Stimulated activated memory B cell treated with anti-CD40 and anti-IgM and Interleukin-4, amounts not matched to agents 10 μg/mL and 1 μg/mL and 100 μg/mL, for 72 hours (primary cell): ENCODE measurements at regions not wholly inside any gene's neighbourhood (a gene's known extent, or its start where the extent isn't known, plus 50 kb on each side); places are given as distances from the start of the nearest gene placed in this dataset.
"Not testable (repeated sequence)": the region's sequence is repeated elsewhere in the genome, so short reads cannot be mapped to it uniquely, and the experiment has no call there.

Experiments used
- ATAC-seq: fragments of 150-1000 bp; cut with Tn5 transposase; 2 replicates; pipeline ENCODE4 v1.10.0; 2021
- H3K27ac Mint-ChIP-seq: one replicate; pipeline ENCODE4 v1.8.0; 2022; ENCODE audit warnings: mild to moderate bottlenecking, mixed read lengths
- H3K27me3 Mint-ChIP-seq: one replicate; pipeline ENCODE4 v1.8.0; 2022; ENCODE audit warnings: mixed read lengths
- H3K36me3 Mint-ChIP-seq: one replicate; pipeline ENCODE4 v1.8.0; 2022; ENCODE audit warnings: mixed read lengths
- H3K4me1 Mint-ChIP-seq: one replicate; pipeline ENCODE4 v1.8.0; 2022; ENCODE audit warnings: mixed read lengths
- H3K4me3 Mint-ChIP-seq: one replicate; pipeline ENCODE4 v1.8.0; 2022; ENCODE audit warnings: mild to moderate bottlenecking, moderate library complexity, mixed read lengths
- H3K9me3 Mint-ChIP-seq: one replicate; pipeline ENCODE4 v1.8.0; 2022; ENCODE audit warnings: mixed read lengths

DNA sequence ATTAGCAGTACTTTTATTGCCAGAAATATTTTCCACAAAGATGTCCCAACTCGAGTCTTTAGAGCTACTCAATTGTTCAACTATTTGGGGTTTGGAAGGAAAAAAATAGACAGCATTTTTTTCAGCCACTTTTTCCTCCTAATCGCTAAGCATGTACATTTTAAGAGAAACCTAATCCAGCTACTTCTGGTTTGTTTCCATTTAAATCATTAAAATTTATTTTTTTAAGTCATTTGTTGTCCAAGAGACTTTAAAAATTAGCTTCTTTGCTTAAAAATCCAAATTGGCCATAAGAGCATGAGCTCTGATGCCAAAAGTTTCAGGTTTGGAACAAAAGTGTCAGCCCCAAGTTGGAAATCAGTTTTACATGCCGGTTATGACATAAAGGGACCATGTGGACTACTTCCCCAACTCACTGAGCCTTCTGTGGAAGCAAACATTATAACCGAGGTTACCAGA is 186.3 kb upstream of the INTU start:
- H3K4me3 Mint-ChIP-seq: no peak overlapping the region
- no peaks in the 10 kb centered on the region for H3K36me3 Mint-ChIP-seq
- H3K27me3 Mint-ChIP-seq: no peaks in the 10 kb centered on the region
- H3K4me1 Mint-ChIP-seq: no peaks in the 10 kb centered on the region
- no peak for ATAC-seq
- no peaks in the 10 kb centered on the region for H3K9me3 Mint-ChIP-seq
- H3K27ac Mint-ChIP-seq: no peak overlapping the region

DNA sequence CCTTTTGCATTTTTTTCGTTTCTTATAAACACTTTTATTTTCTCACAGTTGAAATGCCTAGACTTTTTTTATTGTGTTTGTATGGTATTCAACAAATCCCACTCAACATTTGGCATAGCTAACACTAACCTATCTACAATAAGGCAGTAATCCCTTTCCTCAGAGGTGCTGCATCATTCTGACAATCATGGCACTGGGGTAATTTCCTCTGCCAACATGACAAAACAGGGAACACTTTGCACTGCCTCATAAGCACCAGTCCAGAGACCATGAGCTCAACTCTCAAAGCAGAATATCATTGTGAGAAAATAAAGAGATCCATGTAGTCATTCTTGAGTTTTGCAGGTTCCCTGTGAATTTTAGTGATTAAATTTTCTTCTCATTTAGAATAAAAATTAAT is 183.8 kb upstream of the INTU start:
- no peak overlapping the region for H3K4me3 Mint-ChIP-seq
- no peak for ATAC-seq
- H3K4me1 Mint-ChIP-seq: no peaks in the 10 kb centered on the region
- H3K27ac Mint-ChIP-seq: no peak overlapping the region
- H3K36me3 Mint-ChIP-seq: no peaks in the 10 kb centered on the region
- H3K9me3 Mint-ChIP-seq: no peaks in the 10 kb centered on the region
- no peaks in the 10 kb centered on the region for H3K27me3 Mint-ChIP-seq

DNA sequence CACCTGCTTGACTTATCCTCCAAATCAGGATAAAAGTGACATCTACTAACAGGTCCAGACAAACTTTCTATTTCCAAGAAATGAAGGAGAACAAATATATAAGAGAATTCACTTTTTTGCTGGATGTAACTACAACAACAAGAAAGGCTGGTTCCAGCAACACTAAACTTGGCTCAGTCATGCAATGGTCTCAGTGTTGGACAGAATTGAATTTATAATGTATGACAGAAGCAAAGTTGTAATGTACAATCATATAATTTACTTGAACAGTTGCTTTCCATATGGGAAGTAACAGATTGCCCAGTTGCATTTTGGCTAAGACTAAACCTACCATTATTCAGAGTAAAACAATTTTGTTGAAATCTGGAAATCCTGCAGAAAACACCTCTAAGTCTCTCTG is 183.3 kb upstream of the INTU start:
- Mint-ChIP-seq H3K36me3 (no peaks in the 10 kb centered on the region), H3K9me3 (no peaks in the 10 kb centered on the region), H3K4me3 (no peak overlapping the region), H3K27ac (no peak overlapping the region), H3K4me1 (no peaks in the 10 kb centered on the region), H3K27me3 (no peaks in the 10 kb centered on the region)
- no peak for ATAC-seq

DNA sequence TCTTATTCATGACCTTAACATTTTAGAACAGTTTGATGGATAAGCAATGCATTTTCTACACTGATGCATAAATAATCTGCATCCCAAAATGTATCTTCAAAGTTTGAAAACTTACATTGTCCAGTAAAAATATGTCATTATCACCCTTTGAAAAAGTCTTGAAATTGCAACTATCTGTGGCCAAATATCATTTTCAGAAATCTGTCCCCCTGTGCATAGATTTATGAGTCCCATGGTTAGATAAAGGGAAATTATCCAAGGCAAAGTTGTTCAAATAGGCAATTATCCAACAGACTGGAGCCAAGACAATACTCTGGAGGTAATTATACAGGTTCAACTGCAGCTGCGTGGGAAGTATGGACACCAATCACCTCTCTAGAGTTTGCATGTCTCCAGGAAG is 182.5 kb upstream of the INTU start:
- no peak overlapping the region for H3K27ac Mint-ChIP-seq
- ATAC-seq: no peak
- no peaks in the 10 kb centered on the region for H3K9me3 Mint-ChIP-seq
- no peaks in the 10 kb centered on the region for H3K4me1 Mint-ChIP-seq
- no peaks in the 10 kb centered on the region for H3K36me3 Mint-ChIP-seq
- H3K4me3 Mint-ChIP-seq: no peak overlapping the region
- no peaks in the 10 kb centered on the region for H3K27me3 Mint-ChIP-seq

DNA sequence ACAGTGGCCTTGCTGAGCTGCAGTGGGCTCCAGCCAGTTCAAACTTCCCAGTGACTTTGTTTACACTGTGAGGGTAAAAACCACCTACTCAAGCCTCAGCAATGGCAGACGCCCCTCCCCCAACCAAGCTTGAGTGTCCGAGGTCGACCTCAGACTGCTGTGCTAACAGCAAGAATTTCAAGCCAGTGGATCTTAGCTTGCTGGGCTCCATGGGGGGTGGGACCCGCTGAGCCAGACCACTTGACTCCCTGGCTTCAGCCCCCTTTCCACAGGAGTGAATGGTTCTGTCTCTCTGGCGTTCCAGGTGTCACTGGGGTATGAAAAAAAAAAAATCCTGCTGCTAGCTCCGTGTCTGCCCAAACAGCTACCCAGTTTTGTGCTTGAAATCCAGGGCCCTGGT is 168.9 kb upstream of the INTU start:
- no peaks in the 10 kb centered on the region for H3K36me3 Mint-ChIP-seq
- no peak overlapping the region for H3K27ac Mint-ChIP-seq
- no peaks in the 10 kb centered on the region for H3K27me3 Mint-ChIP-seq
- no peaks in the 10 kb centered on the region for H3K4me1 Mint-ChIP-seq
- no peak overlapping the region for H3K4me3 Mint-ChIP-seq
- ATAC-seq: no peak
- H3K9me3 Mint-ChIP-seq: peaks cover 9% of the 10 kb centered on the region

DNA sequence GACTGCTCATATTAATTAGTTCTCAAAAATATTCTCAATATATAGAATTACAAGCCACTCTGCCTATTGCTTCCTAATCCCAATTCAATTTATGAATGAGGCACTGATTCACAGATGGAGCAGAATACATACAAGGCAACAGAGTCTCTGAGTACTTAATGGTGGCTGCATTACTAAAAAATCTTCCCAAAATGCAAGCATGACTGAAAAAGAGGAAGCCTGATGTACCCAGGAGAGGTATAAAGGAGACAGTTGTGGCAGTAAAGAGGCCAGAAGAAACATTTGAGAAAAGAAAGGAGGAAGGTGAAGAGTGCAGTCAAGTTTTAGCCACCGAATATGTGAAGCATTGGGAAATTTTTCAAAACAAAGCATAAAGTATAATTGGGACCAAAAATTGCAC is 163.2 kb upstream of the INTU start:
- Mint-ChIP-seq H3K36me3 (no peaks in the 10 kb centered on the region), H3K9me3 (no peaks in the 10 kb centered on the region), H3K27me3 (no peaks in the 10 kb centered on the region), H3K27ac (no peak overlapping the region), H3K4me1 (no peaks in the 10 kb centered on the region), H3K4me3 (no peak overlapping the region)
- no peak for ATAC-seq

DNA sequence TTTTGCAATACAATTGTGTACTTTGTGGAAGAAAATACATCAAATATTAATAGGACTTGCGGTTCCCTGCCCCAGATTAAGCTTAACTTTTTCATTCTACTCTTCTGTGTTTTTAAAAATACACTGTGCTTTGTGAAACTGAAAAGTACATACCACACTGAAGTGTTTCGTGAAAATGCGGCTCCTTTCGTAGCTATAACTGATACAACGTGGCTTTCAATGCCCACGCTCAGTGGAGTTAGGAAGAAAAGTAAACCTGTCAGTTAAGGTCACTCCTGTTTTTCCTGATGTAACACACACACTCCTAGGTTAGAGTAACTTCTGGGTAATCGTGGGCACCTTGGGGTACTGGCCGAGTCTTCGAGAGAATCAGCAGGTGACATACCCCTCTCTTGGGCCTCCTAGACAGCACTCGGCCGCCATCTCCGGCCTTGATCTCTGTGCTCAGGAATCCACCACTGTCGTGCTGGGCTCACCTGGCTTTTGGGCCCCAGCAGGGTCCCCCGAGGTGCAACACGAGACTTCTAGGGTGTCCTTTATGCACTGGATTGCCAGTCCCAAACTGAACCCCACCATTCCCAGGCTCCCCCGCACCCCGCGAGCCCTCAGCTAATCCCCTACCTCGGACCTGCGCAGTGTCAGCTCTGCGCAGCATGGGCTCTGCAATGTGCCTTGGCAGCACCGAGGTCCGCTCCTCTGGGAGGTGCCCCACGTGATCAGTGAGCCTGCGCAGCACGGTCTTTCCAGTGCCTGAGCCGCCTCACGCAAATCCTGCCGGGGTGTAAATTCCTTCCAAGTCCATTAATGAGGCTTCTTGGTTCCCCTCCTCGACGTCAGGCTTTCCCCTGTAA is 162.6 kb upstream of the INTU start:
- H3K9me3 Mint-ChIP-seq: no peaks in the 10 kb centered on the region
- H3K4me3 Mint-ChIP-seq: no peak overlapping the region
- no peaks in the 10 kb centered on the region for H3K27me3 Mint-ChIP-seq
- H3K27ac Mint-ChIP-seq: no peak overlapping the region
- ATAC-seq: no peak
- H3K4me1 Mint-ChIP-seq: no peaks in the 10 kb centered on the region
- H3K36me3 Mint-ChIP-seq: no peaks in the 10 kb centered on the region

DNA sequence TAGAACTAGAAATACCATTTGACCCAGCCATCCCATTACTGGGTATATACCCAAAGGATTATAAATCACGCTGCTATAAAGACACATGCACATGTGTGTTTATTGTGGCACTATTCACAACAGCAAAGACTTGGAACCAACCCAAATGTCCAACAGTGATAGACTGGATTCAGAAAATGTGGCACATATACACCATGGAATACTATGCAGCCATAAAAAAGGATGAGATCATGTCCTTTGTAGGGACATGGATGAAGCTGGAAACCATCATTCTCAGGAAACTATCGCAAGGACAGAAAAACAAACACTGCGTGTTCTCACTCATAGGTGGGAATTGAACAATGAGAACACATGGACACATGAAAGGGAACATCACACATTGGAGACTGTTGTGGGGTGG is 154.5 kb upstream of the INTU start:
- not testable (repeated sequence) for H3K27ac Mint-ChIP-seq, H3K9me3 Mint-ChIP-seq, H3K27me3 Mint-ChIP-seq, H3K4me3 Mint-ChIP-seq, H3K36me3 Mint-ChIP-seq, H3K4me1 Mint-ChIP-seq, ATAC-seq

DNA sequence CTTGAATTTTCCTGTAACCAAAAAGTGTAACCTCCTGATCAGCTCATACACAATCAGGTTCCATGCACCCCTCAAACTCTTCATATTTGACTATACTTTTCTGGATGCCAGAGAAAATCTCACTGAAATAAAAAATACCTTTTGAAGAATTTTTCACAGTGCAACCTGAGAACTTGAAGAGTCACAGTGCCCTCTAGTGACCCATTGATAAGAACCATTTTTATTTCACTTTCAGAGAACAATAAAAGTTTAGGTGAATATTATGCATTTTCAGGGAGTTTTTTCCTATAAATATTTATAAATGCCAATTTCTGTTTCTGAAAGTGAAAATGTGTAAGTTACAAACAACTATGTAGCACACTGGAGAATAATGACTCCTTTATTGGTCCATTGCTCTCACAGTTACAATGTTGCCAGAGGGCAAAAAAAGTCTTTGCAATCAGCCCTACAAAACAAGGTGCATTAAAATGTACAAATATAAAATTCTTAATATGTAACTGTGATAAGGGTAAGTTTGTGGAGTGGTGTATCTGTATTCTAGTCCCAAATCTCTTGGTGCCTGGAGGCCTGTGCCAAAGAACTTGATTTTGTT is 153.6 kb upstream of the INTU start:
- H3K27me3 Mint-ChIP-seq: no peaks in the 10 kb centered on the region
- no peaks in the 10 kb centered on the region for H3K4me1 Mint-ChIP-seq
- peaks cover 2% of the 10 kb centered on the region for H3K9me3 Mint-ChIP-seq
- H3K36me3 Mint-ChIP-seq: no peaks in the 10 kb centered on the region
- H3K4me3 Mint-ChIP-seq: no peak overlapping the region
- no peak overlapping the region for H3K27ac Mint-ChIP-seq
- ATAC-seq: no peak

DNA sequence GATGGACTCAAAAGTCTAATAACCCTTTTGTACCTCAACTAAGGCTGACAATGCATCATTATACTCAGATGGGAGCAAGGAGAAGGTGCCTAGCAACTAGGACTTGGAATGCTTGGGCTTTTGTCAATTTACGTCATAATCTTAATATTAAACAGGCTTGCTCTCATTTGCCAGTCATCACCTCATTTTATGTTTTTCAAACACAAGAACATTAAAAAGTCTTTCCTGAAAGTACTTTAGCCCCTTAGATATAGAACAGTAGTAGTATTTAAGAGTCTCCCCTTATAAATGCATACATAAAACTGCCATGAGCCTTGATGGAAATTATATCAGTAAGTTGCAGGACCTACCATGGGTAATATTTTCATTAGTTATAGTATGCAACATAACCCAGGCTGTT is 150.7 kb upstream of the INTU start:
- Mint-ChIP-seq H3K4me3 (no peak overlapping the region), H3K36me3 (no peaks in the 10 kb centered on the region), H3K27me3 (no peaks in the 10 kb centered on the region), H3K27ac (no peak overlapping the region), H3K4me1 (no peaks in the 10 kb centered on the region), H3K9me3 (no peaks in the 10 kb centered on the region)
- ATAC-seq: no peak

DNA sequence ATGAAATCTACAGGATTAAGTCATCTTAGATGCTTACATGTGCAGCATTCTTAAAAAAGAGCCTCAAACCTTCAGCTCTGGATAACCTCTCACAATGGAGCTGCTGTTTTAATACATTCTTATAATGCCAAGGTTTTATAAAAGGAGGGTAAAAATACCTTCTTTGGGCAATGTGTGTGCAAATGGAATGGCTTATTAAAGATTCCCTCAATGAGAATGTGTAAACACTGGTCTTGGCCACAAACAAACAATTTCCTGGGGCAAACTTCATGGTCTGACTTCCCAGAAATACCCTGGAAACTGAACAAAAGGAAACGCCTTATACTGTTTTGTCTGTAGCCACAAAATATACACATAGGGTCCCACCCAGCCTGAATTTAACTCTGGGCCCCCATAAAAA is 148.6 kb upstream of the INTU start:
- no peaks in the 10 kb centered on the region for H3K27me3 Mint-ChIP-seq
- no peaks in the 10 kb centered on the region for H3K4me1 Mint-ChIP-seq
- no peak overlapping the region for H3K27ac Mint-ChIP-seq
- H3K9me3 Mint-ChIP-seq: no peaks in the 10 kb centered on the region
- no peak overlapping the region for H3K4me3 Mint-ChIP-seq
- ATAC-seq: no peak
- H3K36me3 Mint-ChIP-seq: no peaks in the 10 kb centered on the region

DNA sequence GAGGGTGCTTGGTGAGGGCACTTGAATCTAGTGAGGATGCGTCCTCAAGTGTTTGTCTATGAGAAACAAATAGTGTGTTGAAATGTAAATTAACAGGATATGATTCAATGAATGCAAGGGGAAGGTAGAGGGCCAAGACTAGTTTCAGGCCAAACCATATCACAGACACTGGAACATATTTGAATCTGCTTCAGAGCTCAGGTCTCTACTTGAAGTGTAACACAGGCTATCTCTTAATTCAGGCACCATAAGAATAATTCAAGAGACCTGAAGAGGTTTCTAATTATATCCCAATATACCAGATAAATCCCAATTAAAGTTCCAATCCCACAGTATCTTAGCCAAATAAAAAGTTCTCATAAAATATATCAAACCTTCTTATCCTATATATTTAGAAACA is 146.5 kb upstream of the INTU start:
- Mint-ChIP-seq H3K27me3 (no peaks in the 10 kb centered on the region), H3K4me1 (no peaks in the 10 kb centered on the region), H3K9me3 (no peaks in the 10 kb centered on the region), H3K27ac (no peak overlapping the region), H3K4me3 (no peak overlapping the region), H3K36me3 (no peaks in the 10 kb centered on the region)
- no peak for ATAC-seq

DNA sequence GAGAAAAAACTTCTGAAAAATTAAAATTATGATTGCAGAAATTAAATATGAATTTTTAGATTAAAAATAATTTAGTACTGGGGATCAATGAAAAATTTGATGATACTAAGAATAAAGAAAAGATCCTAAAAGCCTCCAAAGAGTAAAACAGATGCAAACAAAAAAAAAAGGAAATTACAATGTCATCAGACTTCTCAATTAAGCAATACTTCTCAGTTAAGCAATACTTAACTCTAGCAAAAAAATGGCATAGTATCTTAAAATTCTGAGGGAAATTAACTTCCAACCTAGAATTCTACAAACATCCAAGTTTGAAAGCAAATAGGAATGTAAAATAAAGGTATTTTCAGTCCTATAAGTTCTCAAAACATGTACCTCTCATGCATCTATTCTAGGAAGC is 141.2 kb upstream of the INTU start:
- no peak overlapping the region for H3K27ac Mint-ChIP-seq
- H3K9me3 Mint-ChIP-seq: no peaks in the 10 kb centered on the region
- no peak for ATAC-seq
- no peaks in the 10 kb centered on the region for H3K36me3 Mint-ChIP-seq
- no peaks in the 10 kb centered on the region for H3K4me1 Mint-ChIP-seq
- H3K4me3 Mint-ChIP-seq: no peak overlapping the region
- H3K27me3 Mint-ChIP-seq: no peaks in the 10 kb centered on the region

DNA sequence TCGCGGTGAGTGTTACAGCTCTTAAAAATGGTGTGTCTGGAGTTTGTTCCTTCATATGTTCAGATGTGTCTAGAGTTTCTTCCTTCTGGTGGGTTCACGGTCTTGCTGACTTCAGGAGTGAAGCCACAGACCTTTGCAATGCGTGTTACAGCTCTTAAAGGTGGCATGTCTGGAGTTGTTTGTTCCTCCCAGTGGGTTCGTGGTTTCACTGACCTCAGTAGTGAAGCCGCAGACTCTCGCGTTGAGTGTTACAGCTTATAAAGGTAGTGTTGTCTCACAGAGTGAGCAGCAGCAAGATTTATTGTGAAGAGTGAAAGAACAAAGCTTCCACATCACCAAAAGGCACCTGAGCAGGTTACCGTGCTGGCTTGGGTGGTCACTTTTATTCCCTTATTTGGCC is 135.9 kb upstream of the INTU start:
- not testable (repeated sequence) for ATAC-seq, H3K27ac Mint-ChIP-seq, H3K27me3 Mint-ChIP-seq, H3K4me1 Mint-ChIP-seq, H3K36me3 Mint-ChIP-seq, H3K4me3 Mint-ChIP-seq, H3K9me3 Mint-ChIP-seq

DNA sequence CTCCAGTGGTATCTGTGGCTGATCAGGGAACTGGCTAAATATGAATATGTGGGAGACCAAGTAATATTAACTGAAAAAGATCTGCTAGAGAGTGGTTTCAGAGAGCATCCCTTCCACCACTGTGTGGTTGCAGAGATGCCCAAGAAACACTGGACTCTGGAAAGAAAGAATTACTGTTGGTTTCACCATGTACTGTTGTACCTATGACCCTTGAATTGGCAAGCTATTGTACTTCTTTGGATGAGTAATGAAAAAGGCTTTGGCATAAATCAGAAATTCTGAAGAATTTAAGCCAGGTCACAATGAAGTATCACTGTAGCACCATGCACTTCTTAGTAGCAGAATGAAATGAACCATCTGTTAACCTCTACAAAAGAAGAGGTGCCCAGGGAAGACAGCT is 134.4 kb upstream of the INTU start:
- Mint-ChIP-seq H3K4me1 (no peaks in the 10 kb centered on the region), H3K27me3 (no peaks in the 10 kb centered on the region), H3K9me3 (peaks cover 2% of the 10 kb centered on the region), H3K4me3 (no peak overlapping the region), H3K27ac (no peak overlapping the region), H3K36me3 (no peaks in the 10 kb centered on the region)
- no peak for ATAC-seq

DNA sequence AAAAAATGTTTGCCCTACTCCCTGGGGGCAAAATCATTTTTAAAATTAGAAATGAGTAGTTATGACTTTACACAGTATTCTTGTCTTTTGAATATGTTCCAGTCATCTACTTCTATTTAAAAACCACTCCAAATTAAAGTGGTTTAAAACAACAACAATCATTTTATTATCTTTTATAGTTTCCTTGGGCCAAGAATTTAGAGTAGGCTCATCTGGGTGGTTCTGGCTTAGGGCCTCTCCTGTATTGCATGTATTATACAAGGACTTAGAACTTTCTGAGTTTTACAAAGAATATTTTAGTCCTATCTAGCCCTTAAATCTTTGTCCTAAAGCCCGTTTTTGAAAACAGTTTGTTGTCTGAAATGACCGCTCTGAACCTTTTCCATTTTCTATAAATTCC is 132.5 kb upstream of the INTU start:
- H3K4me1 Mint-ChIP-seq: no peaks in the 10 kb centered on the region
- H3K27ac Mint-ChIP-seq: no peak overlapping the region
- no peaks in the 10 kb centered on the region for H3K27me3 Mint-ChIP-seq
- H3K36me3 Mint-ChIP-seq: no peaks in the 10 kb centered on the region
- H3K4me3 Mint-ChIP-seq: no peak overlapping the region
- ATAC-seq: no peak
- H3K9me3 Mint-ChIP-seq: peaks cover 2% of the 10 kb centered on the region
